OCI-LY7 (cell line): ENCODE measurements at regions not wholly inside any gene's neighbourhood (a gene's known extent, or its start where the extent isn't known, plus 50 kb on each side); places are given as distances from the start of the nearest gene placed in this dataset.

Experiments used
- BruUV-seq: library from RNA; stranded (reverse); fragments of 400-500 nt; replicated peaks from 2 replicates; lab custom pipeline; 2021; lab: Mats Ljungman, UMichigan
- CTCF ChIA-PET: fragments of 300-600 bp; sonication (Branson Sonifier 250); formaldehyde crosslinking; loops from one replicate; lab custom pipeline; 2022; ENCODE audit warnings: antibody characterized with exemption; ENCODE audit not compliant: unreplicated experiment; lab: Charles Lee
- POLR2A ChIA-PET: fragments of 300-600 bp; sonication (Branson Sonifier 250); formaldehyde crosslinking; loops from one replicate; lab custom pipeline; 2022; ENCODE audit warnings: antibody characterized with exemption; lab: Charles Lee
- DNase-seq: peaks from one replicate; pipeline ENCODE4 v3.0.0-alpha.2; 2015; ENCODE audit warnings: low spot score
- H2AFZ ChIP-seq: fragments of 200-600 bp; sonication (generic), shearing (Covaris generic); 2 replicates; pipeline ENCODE4 v1.6.1; 2014; ENCODE audit warnings: mild to moderate bottlenecking, antibody characterized with exemption, low read length, moderate library complexity
- H3K27ac ChIP-seq: fragments of 200-600 bp; sonication (generic); 2 replicates; pipeline ENCODE4 v1.5.1; 2014; ENCODE audit warnings: mixed run types, low read depth, mild to moderate bottlenecking, moderate library complexity, low read length, inconsistent platforms; ENCODE audit not compliant: poor library complexity, severe bottlenecking
- H3K36me3 ChIP-seq: fragments of 200-600 bp; sonication (generic); 2 replicates; pipeline ENCODE4 v1.6.1; 2014; ENCODE audit warnings: mild to moderate bottlenecking, antibody characterized with exemption, low read length, moderate library complexity, mixed read lengths; ENCODE audit not compliant: insufficient read depth
- H3K4me1 ChIP-seq: fragments of 200-600 bp; sonication (generic); 2 replicates; pipeline ENCODE4 v1.5.1; 2014; ENCODE audit warnings: mild to moderate bottlenecking, low read length; ENCODE audit not compliant: insufficient read depth, poor library complexity, severe bottlenecking
- H3K4me2 ChIP-seq: fragments of 200-600 bp; sonication (generic); 2 replicates; pipeline ENCODE4 v1.6.1; 2014; ENCODE audit warnings: mild to moderate bottlenecking, low read length
- H3K4me3 ChIP-seq: fragments of 200-600 bp; sonication (generic); 2 replicates; pipeline ENCODE4 v1.5.1; 2014; ENCODE audit warnings: mild to moderate bottlenecking, low read depth, low read length; ENCODE audit not compliant: poor library complexity, severe bottlenecking
- H3K79me2 ChIP-seq: fragments of 200-600 bp; sonication (generic); 2 replicates; pipeline ENCODE4 v1.6.1; 2016; ENCODE audit warnings: low read depth, mild to moderate bottlenecking, low read length, moderate library complexity, mixed read lengths; ENCODE audit not compliant: insufficient read depth
- H3K9me2 ChIP-seq: fragments of 200-600 bp; sonication (generic); 2 replicates; pipeline ENCODE4 v1.6.1; 2016; ENCODE audit warnings: mild to moderate bottlenecking, low read length, mixed read lengths; ENCODE audit not compliant: insufficient read depth
- H3K9me3 ChIP-seq: fragments of 200-600 bp; sonication (generic); 2 replicates; pipeline ENCODE4 v1.6.1; 2014; ENCODE audit warnings: mild to moderate bottlenecking, mixed run types, low read length, mixed read lengths
- H4K20me1 ChIP-seq: fragments of 200-600 bp; sonication (generic); 2 replicates; pipeline ENCODE4 v1.6.1; 2014; ENCODE audit warnings: mild to moderate bottlenecking, antibody characterized with exemption, low read length, moderate library complexity, mixed read lengths; ENCODE audit not compliant: insufficient read depth
- CTCF ChIP-seq: fragments of 200-600 bp; sonication (generic); conservative IDR thresholded peaks from 2 replicates; pipeline ENCODE4 v1.5.1; 2014; ENCODE audit warnings: mild to moderate bottlenecking, antibody characterized with exemption, low read length, moderate library complexity, mixed read lengths
- EZH2phosphoT487 ChIP-seq: fragments of 200-600 bp; sonication (generic); IDR thresholded peaks from 2 replicates; pipeline ENCODE4 v1.6.1; 2018; ENCODE audit warnings: low read depth, borderline replicate concordance, mild to moderate bottlenecking, mixed run types, antibody characterized with exemption, low read length, moderate library complexity, mixed read lengths
- intact Hi-C: fragments of 100-400 bp; cut with micrococcal nuclease; formaldehyde crosslinking; loops from one replicate; pipeline ENCODE4 v1.10.0; 2022; ENCODE audit not compliant: unreplicated experiment

GRCh38 chr10:36018996-36019395, 376.9 kb upstream of the FZD8 start:
- no peak overlapping the region for H2AFZ ChIP-seq
- H4K20me1 ChIP-seq: no peaks in the 10 kb centered on the region
- H3K79me2 ChIP-seq: no peaks in the 10 kb centered on the region
- H3K9me3 ChIP-seq: no peaks in the 10 kb centered on the region
- ChIA-PET POLR2A (no interaction called here), CTCF (no interaction called here)
- intact Hi-C loops: no loop called here
- TF ChIP-seq EZH2phosphoT487 (no peak), CTCF (no peak)
- no peaks in the 10 kb centered on the region for H3K9me2 ChIP-seq
- H3K36me3 ChIP-seq: no peaks in the 10 kb centered on the region
- H3K4me1 ChIP-seq: no peaks in the 10 kb centered on the region
- H3K4me2 ChIP-seq: no peak overlapping the region
- no peak overlapping the region for H3K27ac ChIP-seq
- no TSS peak for BruUV-seq
- no peak for DNase-seq
- no peak overlapping the region for H3K4me3 ChIP-seq

- Histone ChIP-seq H3K4me1 (no peaks in the 10 kb centered on the region), H3K27ac (no peak overlapping the region), H3K9me2 (no peaks in the 10 kb centered on the region), H4K20me1 (no peaks in the 10 kb centered on the region), H3K4me3 (no peak overlapping the region), H3K36me3 (no peaks in the 10 kb centered on the region), H3K4me2 (no peak overlapping the region), H3K9me3 (no peaks in the 10 kb centered on the region), H3K79me2 (no peaks in the 10 kb centered on the region), H2AFZ (no peak overlapping the region)
- CTCF ChIA-PET: no interaction called here
- TF ChIP-seq CTCF (no peak), EZH2phosphoT487 (no peak)
- POLR2A ChIA-PET: no interaction called here
- intact Hi-C loops: no loop called here
- DNase-seq: no peak
- no TSS peak for BruUV-seq
Observed at GRCh38 chr10:36017137-36017536, 375.0 kb upstream of the FZD8 start.

DNA sequence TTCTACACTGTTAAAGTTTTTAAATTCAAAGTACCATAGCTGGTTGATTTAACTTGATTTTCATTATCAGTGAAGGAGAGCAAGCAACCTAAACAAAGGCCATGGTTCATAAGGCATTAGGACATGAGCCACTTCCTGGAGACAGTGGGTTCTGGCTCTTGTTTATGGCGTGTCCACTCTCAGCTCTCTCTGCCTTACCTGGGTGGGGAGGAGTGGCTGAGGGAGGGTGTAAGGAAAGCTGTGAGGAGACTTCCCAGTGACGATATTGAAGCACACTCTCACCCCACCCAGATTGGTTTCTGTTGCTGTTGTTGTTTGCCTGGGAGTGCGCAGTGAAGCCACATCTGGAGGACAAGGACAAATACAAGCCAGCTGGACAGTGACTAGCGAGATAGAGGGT, 365.3 kb upstream of the FZD8 start:
- Histone ChIP-seq H3K79me2 (no peaks in the 10 kb centered on the region), H4K20me1 (no peaks in the 10 kb centered on the region), H3K4me1 (no peaks in the 10 kb centered on the region), H3K4me2 (no peak overlapping the region), H3K36me3 (no peaks in the 10 kb centered on the region), H3K9me2 (no peaks in the 10 kb centered on the region), H3K4me3 (no peak overlapping the region), H3K27ac (no peak overlapping the region), H3K9me3 (no peaks in the 10 kb centered on the region), H2AFZ (no peak overlapping the region)
- intact Hi-C loops: no loop called here
- no peak for TF ChIP-seq EZH2phosphoT487
- no peak for TF ChIP-seq CTCF
- CTCF ChIA-PET: no interaction called here
- POLR2A ChIA-PET: interaction anchor here (0.6 to 0.7 kb wide), 2 partner anchors 76 to 143 kb away, joined by 3 read pairs; no protein-coding TSS in a partner anchor
- BruUV-seq: no TSS peak
- DNase-seq: no peak
